ENCODE measurements at regions not wholly inside any gene's neighbourhood (a gene's known extent, or its start where the extent isn't known, plus 50 kb on each side); places are given as distances from the start of the nearest gene placed in this dataset.

DNA sequence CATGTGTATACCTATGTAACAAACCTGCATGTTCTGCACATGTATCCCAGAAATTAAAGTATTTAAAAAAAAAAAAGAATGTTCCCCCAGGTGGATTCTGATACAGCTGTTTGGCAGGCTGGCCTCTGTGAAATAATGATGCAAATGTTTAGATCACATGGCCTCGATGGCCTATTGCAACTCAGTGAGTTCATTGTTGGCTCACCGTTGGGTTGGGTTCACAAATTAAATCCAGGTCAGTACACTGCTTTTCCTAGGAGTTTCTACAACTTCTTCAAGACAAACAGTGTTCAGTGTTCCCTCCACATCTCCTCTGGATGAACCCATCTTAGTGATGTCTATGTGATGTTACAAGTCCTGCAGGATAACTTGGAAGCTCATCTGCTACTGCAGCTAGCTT, 58.3 kb upstream of the STXBP6 start:
- ChIA-PET CTCF (interaction anchor here (0.7 to 1.0 kb wide), 2 partner anchors 24 to 40 kb away, joined by 3 to 4 read pairs; no protein-coding TSS in a partner anchor), POLR2A (no interaction called here)
- WGBS (ENCODE audit: low lambda C conversion rate): 12% methylated on average over 2 of the region's 2 CpGs
- H3K79me2 ChIP-seq (ENCODE audit: insufficient read depth): no peaks in the 10 kb centered on the region
- no peaks in the 10 kb centered on the region for H3K9me3 ChIP-seq
- H3K4me1 ChIP-seq (ENCODE audit: control insufficient read depth in 1 of 2, insufficient read depth in 2 of 2, low read depth in 1 of 2, low read length in 1 of 2): 0 out of 4 replicates have a peak, but pooled peaks cover 0 to 7% of the 10 kb centered on the region in 2 experiments
- TF ChIP-seq ELF1 (IDR thresholded peaks at IDR 0.05): no peak
- TF ChIP-seq FOSL2 (IDR thresholded peaks at IDR 0.05; ENCODE audit: borderline replicate concordance, low read depth): no peak
- no peak for TF ChIP-seq GATA2 (CRISPR knock-in tag; IDR thresholded peaks at IDR 0.05)
- no peak for TF ChIP-seq TEAD4 (IDR thresholded peaks at IDR 0.05; ENCODE audit: borderline replicate concordance, insufficient read depth)
- TF ChIP-seq, protein P1, sequence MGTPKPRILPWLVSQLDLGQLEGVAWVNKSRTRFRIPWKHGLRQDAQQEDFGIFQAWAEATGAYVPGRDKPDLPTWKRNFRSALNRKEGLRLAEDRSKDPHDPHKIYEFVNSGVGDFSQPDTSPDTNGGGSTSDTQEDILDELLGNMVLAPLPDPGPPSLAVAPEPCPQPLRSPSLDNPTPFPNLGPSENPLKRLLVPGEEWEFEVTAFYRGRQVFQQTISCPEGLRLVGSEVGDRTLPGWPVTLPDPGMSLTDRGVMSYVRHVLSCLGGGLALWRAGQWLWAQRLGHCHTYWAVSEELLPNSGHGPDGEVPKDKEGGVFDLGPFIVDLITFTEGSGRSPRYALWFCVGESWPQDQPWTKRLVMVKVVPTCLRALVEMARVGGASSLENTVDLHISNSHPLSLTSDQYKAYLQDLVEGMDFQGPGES (IDR thresholded peaks at IDR 0.05; ENCODE audit: low read depth, low read length): no peak
- no peak for TF ChIP-seq JUND (IDR thresholded peaks at IDR 0.05)
- TF ChIP-seq, protein P2, sequence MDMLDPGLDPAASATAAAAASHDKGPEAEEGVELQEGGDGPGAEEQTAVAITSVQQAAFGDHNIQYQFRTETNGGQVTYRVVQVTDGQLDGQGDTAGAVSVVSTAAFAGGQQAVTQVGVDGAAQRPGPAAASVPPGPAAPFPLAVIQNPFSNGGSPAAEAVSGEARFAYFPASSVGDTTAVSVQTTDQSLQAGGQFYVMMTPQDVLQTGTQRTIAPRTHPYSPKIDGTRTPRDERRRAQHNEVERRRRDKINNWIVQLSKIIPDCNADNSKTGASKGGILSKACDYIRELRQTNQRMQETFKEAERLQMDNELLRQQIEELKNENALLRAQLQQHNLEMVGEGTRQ (IDR thresholded peaks at IDR 0.05; ENCODE audit: borderline replicate concordance, low read depth, low read length): no peak
- TF ChIP-seq RXRA (IDR thresholded peaks at IDR 0.05; ENCODE audit: borderline replicate concordance, low read depth): no peak
- TF ChIP-seq, protein P3, sequence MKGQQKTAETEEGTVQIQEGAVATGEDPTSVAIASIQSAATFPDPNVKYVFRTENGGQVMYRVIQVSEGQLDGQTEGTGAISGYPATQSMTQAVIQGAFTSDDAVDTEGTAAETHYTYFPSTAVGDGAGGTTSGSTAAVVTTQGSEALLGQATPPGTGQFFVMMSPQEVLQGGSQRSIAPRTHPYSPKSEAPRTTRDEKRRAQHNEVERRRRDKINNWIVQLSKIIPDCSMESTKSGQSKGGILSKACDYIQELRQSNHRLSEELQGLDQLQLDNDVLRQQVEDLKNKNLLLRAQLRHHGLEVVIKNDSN (IDR thresholded peaks at IDR 0.05; ENCODE audit: borderline replicate concordance, low read depth): no peak
- TF ChIP-seq, protein P4, sequence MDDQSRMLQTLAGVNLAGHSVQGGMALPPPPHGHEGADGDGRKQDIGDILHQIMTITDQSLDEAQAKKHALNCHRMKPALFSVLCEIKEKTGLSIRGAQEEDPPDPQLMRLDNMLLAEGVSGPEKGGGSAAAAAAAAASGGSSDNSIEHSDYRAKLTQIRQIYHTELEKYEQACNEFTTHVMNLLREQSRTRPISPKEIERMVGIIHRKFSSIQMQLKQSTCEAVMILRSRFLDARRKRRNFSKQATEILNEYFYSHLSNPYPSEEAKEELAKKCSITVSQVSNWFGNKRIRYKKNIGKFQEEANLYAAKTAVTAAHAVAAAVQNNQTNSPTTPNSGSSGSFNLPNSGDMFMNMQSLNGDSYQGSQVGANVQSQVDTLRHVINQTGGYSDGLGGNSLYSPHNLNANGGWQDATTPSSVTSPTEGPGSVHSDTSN (IDR thresholded peaks at IDR 0.05): no peak
- TF ChIP-seq FOXJ3 (CRISPR knock-in tag; IDR thresholded peaks at IDR 0.05): no peak
- no peak for TF ChIP-seq NFIC (IDR thresholded peaks at IDR 0.05; ENCODE audit: borderline replicate concordance)
- no peak overlapping the region for H3K27ac ChIP-seq (ENCODE audit: low read depth in 2 of 2, low read length in 1 of 2)
- no peaks in the 10 kb centered on the region for H4K20me1 ChIP-seq (ENCODE audit: insufficient read depth)
- H3F3A ChIP-seq (replicated peaks; ENCODE audit: insufficient read depth): peaks cover 26% of the 10 kb centered on the region
- DNase-seq: no peak
- no peak overlapping the region for H2AFZ ChIP-seq (ENCODE audit: low read depth)
- H3K27me3 ChIP-seq (ENCODE audit: insufficient read depth): no peaks in the 10 kb centered on the region
- H3K36me3 ChIP-seq (replicated peaks in 1 of 2; ENCODE audit: control insufficient read depth in 1 of 2, insufficient read depth in 2 of 2, low read length in 1 of 2): no peaks in the 10 kb centered on the region
- H3K9ac ChIP-seq: no peak overlapping the region
- no peaks in the 10 kb centered on the region for H3K9me2 ChIP-seq
- H3K4me3 ChIP-seq (ENCODE audit: low read depth in 2 of 2, low read length in 1 of 2): no peak overlapping the region
- no peak overlapping the region for H3K4me2 ChIP-seq

DNA sequence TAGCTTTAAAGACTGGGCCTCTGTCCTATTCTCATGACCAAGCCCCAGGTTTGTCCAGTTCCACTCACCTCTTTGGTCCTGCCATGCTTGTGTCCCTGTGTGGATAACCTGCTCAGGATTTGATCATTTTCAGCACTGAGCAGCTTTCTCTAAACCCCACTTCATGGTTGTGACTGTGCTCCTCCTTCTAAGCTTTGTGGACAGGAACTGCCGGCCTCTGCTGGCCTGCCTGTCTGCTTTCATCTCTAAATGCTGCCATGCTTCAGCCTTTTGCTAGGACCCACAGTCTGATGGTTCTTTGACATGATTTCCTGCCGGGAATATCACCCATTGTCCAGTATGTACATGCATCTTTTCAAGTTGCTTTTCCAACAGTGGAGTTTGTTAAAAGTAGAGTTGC, 53.9 kb upstream of the STXBP6 start:
- H3K9me2 ChIP-seq: no peaks in the 10 kb centered on the region
- no peaks in the 10 kb centered on the region for H4K20me1 ChIP-seq (ENCODE audit: insufficient read depth)
- no peaks in the 10 kb centered on the region for H3K36me3 ChIP-seq (replicated peaks in 1 of 2; ENCODE audit: control insufficient read depth in 1 of 2, insufficient read depth in 2 of 2, low read length in 1 of 2)
- DNase-seq: no peak
- no peak overlapping the region for H3K27ac ChIP-seq (ENCODE audit: low read depth in 2 of 2, low read length in 1 of 2)
- H3F3A ChIP-seq (replicated peaks; ENCODE audit: insufficient read depth): no peaks in the 10 kb centered on the region
- H2AFZ ChIP-seq (ENCODE audit: low read depth): 0 out of 2 replicates have a peak overlapping the region, but pooled peaks have one; percentile 29
- ChIA-PET CTCF (no interaction called here), POLR2A (no interaction called here)
- H3K4me2 ChIP-seq: no peak overlapping the region
- WGBS (ENCODE audit: low lambda C conversion rate): 5% methylated on average over 2 of the region's 2 CpGs
- no peaks in the 10 kb centered on the region; the same call in 1 of the 2 replicates for H3K27me3 ChIP-seq (ENCODE audit: insufficient read depth)
- H3K9me3 ChIP-seq: no peaks in the 10 kb centered on the region
- H3K4me1 ChIP-seq (ENCODE audit: control insufficient read depth in 1 of 2, insufficient read depth in 2 of 2, low read depth in 1 of 2, low read length in 1 of 2): no peaks in the 10 kb centered on the region
- no peaks in the 10 kb centered on the region for H3K79me2 ChIP-seq (ENCODE audit: insufficient read depth)
- TF ChIP-seq, protein P5, sequence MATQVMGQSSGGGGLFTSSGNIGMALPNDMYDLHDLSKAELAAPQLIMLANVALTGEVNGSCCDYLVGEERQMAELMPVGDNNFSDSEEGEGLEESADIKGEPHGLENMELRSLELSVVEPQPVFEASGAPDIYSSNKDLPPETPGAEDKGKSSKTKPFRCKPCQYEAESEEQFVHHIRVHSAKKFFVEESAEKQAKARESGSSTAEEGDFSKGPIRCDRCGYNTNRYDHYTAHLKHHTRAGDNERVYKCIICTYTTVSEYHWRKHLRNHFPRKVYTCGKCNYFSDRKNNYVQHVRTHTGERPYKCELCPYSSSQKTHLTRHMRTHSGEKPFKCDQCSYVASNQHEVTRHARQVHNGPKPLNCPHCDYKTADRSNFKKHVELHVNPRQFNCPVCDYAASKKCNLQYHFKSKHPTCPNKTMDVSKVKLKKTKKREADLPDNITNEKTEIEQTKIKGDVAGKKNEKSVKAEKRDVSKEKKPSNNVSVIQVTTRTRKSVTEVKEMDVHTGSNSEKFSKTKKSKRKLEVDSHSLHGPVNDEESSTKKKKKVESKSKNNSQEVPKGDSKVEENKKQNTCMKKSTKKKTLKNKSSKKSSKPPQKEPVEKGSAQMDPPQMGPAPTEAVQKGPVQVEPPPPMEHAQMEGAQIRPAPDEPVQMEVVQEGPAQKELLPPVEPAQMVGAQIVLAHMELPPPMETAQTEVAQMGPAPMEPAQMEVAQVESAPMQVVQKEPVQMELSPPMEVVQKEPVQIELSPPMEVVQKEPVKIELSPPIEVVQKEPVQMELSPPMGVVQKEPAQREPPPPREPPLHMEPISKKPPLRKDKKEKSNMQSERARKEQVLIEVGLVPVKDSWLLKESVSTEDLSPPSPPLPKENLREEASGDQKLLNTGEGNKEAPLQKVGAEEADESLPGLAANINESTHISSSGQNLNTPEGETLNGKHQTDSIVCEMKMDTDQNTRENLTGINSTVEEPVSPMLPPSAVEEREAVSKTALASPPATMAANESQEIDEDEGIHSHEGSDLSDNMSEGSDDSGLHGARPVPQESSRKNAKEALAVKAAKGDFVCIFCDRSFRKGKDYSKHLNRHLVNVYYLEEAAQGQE (IDR thresholded peaks at IDR 0.05; ENCODE audit: low read depth, low read length): no peak
- no peak for TF ChIP-seq TAF1 (IDR thresholded peaks at IDR 0.05; ENCODE audit: borderline replicate concordance, low read depth, low read length)
- no peak for TF ChIP-seq GATA2 (CRISPR knock-in tag; IDR thresholded peaks at IDR 0.05)
- TF ChIP-seq, protein P6, sequence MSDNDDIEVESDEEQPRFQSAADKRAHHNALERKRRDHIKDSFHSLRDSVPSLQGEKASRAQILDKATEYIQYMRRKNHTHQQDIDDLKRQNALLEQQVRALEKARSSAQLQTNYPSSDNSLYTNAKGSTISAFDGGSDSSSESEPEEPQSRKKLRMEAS (IDR thresholded peaks at IDR 0.05; ENCODE audit: low read depth): no peak
- no peak overlapping the region for H3K9ac ChIP-seq
- no peak overlapping the region for H3K4me3 ChIP-seq (ENCODE audit: low read depth in 2 of 2, low read length in 1 of 2)

Measured in SK-N-SH (cell line).